Liver (tissue), 3 donors: ENCODE measurements at regions not wholly inside any gene's neighbourhood (a gene's known extent, or its start where the extent isn't known, plus 50 kb on each side); places are given as distances from the start of the nearest gene placed in this dataset.

Source experiments
- FOXA1 ChIP-seq: IDR thresholded peaks from 2 replicates; pipeline ENCODE4 v1.6.1; 2016; ENCODE audit warnings: antibody characterized with exemption
- JUND ChIP-seq, 2 donors: IDR thresholded peaks; 2 replicates each; pipeline ENCODE4 v1.6.1; 2016; ENCODE audit warnings: antibody characterized with exemption in 2 of 2
- NR2F2 ChIP-seq: IDR thresholded peaks from 2 replicates; pipeline ENCODE4 v1.6.1; 2016; ENCODE audit warnings: antibody characterized with exemption
- RAD21 ChIP-seq, 2 donors: IDR thresholded peaks; 2 replicates each; pipeline ENCODE4 v1.6.1; 2016; ENCODE audit warnings: antibody characterized with exemption in 2 of 2, mild to moderate bottlenecking in 2 of 2
- RXRA ChIP-seq, 2 donors: IDR thresholded peaks; 2 replicates each; pipeline ENCODE4 v1.6.1; 2017 to 2018; ENCODE audit warnings: antibody characterized with exemption in 2 of 2, mild to moderate bottlenecking in 1 of 2
- SP1 ChIP-seq: IDR thresholded peaks from 2 replicates; pipeline ENCODE4 v1.6.1; 2018; ENCODE audit warnings: antibody characterized with exemption, mild to moderate bottlenecking
- TAF1 ChIP-seq: conservative IDR thresholded peaks from 2 replicates; pipeline ENCODE4 v1.6.1; 2016; ENCODE audit warnings: antibody characterized with exemption, mild to moderate bottlenecking
- YY1 ChIP-seq: IDR thresholded peaks from 2 replicates; pipeline ENCODE4 v1.6.1; 2016; ENCODE audit warnings: antibody characterized with exemption, mild to moderate bottlenecking
- TF ChIP-seq, protein P1 (sequence below): fragments of 150-350 bp; IDR thresholded peaks from 2 replicates; pipeline ENCODE4 v1.5.1; 2017; ENCODE audit warnings: improper control_type of control experiment, low read depth, low read length; ENCODE audit not compliant: missing input control
- TF ChIP-seq, protein P2 (sequence below): IDR thresholded peaks from 2 replicates; pipeline ENCODE4 v1.6.1; 2016; ENCODE audit warnings: antibody characterized with exemption
- TF ChIP-seq, protein P3 (sequence below): IDR thresholded peaks from 2 replicates; pipeline ENCODE4 v1.6.1; 2016; ENCODE audit warnings: antibody characterized with exemption
- TF ChIP-seq, protein P4 (sequence below): IDR thresholded peaks from 2 replicates; pipeline ENCODE4 v1.6.1; 2016; ENCODE audit warnings: antibody characterized with exemption
- TF ChIP-seq, protein P5 (sequence below): IDR thresholded peaks from 2 replicates; pipeline ENCODE4 v1.6.1; 2016; ENCODE audit warnings: antibody characterized with exemption, mild to moderate bottlenecking
- donor health status: healthy.
- donor health status: healthy.

DNA sequence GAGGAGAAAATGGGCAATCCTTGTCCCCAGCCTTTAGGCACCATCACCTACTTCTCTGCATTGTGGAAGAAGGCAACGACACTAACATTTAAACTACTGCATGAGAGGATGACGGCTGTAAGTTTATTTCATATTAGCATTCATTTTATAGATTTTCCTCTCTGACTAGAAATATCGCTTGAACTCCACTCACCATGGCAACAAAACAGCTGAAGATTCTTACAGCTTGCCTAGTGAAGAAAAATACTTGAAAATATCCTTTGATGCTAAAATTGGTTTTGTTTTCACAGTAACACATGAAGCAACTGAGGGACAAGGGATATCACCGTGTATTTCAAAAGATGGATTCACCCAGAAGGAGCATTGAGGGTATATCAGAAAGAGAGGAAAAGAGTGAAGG is 284.3 kb downstream of the LIG4 start:
- TF ChIP-seq JUND (IDR thresholded peaks at IDR 0.05) (no peak), TAF1 (no peak), FOXA1 (no peak), YY1 (no peak), RXRA (IDR thresholded peaks at IDR 0.05) (no peak), NR2F2 (no peak), SP1 (no peak), RAD21 (IDR thresholded peaks at IDR 0.05) (no peak)
- TF ChIP-seq, protein P1, sequence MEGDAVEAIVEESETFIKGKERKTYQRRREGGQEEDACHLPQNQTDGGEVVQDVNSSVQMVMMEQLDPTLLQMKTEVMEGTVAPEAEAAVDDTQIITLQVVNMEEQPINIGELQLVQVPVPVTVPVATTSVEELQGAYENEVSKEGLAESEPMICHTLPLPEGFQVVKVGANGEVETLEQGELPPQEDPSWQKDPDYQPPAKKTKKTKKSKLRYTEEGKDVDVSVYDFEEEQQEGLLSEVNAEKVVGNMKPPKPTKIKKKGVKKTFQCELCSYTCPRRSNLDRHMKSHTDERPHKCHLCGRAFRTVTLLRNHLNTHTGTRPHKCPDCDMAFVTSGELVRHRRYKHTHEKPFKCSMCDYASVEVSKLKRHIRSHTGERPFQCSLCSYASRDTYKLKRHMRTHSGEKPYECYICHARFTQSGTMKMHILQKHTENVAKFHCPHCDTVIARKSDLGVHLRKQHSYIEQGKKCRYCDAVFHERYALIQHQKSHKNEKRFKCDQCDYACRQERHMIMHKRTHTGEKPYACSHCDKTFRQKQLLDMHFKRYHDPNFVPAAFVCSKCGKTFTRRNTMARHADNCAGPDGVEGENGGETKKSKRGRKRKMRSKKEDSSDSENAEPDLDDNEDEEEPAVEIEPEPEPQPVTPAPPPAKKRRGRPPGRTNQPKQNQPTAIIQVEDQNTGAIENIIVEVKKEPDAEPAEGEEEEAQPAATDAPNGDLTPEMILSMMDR, result no peak
- TF ChIP-seq, protein P2, sequence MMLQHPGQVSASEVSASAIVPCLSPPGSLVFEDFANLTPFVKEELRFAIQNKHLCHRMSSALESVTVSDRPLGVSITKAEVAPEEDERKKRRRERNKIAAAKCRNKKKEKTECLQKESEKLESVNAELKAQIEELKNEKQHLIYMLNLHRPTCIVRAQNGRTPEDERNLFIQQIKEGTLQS, result no peak
- TF ChIP-seq, protein P3, sequence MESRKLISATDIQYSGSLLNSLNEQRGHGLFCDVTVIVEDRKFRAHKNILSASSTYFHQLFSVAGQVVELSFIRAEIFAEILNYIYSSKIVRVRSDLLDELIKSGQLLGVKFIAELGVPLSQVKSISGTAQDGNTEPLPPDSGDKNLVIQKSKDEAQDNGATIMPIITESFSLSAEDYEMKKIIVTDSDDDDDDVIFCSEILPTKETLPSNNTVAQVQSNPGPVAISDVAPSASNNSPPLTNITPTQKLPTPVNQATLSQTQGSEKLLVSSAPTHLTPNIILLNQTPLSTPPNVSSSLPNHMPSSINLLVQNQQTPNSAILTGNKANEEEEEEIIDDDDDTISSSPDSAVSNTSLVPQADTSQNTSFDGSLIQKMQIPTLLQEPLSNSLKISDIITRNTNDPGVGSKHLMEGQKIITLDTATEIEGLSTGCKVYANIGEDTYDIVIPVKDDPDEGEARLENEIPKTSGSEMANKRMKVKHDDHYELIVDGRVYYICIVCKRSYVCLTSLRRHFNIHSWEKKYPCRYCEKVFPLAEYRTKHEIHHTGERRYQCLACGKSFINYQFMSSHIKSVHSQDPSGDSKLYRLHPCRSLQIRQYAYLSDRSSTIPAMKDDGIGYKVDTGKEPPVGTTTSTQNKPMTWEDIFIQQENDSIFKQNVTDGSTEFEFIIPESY, result no peak
- TF ChIP-seq, protein P4, sequence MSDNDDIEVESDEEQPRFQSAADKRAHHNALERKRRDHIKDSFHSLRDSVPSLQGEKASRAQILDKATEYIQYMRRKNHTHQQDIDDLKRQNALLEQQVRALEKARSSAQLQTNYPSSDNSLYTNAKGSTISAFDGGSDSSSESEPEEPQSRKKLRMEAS, result no peak
- TF ChIP-seq, protein P5, sequence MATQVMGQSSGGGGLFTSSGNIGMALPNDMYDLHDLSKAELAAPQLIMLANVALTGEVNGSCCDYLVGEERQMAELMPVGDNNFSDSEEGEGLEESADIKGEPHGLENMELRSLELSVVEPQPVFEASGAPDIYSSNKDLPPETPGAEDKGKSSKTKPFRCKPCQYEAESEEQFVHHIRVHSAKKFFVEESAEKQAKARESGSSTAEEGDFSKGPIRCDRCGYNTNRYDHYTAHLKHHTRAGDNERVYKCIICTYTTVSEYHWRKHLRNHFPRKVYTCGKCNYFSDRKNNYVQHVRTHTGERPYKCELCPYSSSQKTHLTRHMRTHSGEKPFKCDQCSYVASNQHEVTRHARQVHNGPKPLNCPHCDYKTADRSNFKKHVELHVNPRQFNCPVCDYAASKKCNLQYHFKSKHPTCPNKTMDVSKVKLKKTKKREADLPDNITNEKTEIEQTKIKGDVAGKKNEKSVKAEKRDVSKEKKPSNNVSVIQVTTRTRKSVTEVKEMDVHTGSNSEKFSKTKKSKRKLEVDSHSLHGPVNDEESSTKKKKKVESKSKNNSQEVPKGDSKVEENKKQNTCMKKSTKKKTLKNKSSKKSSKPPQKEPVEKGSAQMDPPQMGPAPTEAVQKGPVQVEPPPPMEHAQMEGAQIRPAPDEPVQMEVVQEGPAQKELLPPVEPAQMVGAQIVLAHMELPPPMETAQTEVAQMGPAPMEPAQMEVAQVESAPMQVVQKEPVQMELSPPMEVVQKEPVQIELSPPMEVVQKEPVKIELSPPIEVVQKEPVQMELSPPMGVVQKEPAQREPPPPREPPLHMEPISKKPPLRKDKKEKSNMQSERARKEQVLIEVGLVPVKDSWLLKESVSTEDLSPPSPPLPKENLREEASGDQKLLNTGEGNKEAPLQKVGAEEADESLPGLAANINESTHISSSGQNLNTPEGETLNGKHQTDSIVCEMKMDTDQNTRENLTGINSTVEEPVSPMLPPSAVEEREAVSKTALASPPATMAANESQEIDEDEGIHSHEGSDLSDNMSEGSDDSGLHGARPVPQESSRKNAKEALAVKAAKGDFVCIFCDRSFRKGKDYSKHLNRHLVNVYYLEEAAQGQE, result no peak
